Right renal cortex interstitium (tissue), 3 donors: ENCODE measurements at regions not wholly inside any gene's neighbourhood (a gene's known extent, or its start where the extent isn't known, plus 50 kb on each side); places are given as distances from the start of the nearest gene placed in this dataset.

Source experiments
- DNase-seq, 3 donors: peaks; one replicate each; pipeline ENCODE4 v3.0.0-alpha.2; 2013; ENCODE audit warnings: low read depth in 3 of 3, low spot score in 2 of 3

DNA sequence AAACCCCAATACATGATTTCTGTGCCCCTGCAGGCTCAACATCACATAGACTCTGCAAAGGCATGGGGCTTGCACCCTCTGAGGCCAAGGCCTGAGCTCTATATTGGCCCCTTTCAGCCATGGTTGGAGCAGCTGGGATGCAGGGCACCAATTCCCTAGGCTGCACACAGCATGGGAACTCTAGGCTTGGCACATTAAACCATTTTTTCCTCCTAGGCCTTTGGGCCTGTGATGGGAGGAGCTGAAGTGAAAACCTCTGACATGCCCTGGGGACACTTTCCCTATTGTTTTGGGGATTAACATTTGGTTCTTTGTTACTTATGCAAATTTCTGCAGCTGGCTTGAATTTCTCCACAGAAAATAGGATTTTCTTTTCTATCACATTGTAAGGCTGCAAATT is 1629.5 kb downstream of the OTOL1 start:
- no peak for DNase-seq
